H9 (cell line): ENCODE measurements at regions not wholly inside any gene's neighbourhood (a gene's known extent, or its start where the extent isn't known, plus 50 kb on each side); places are given as distances from the start of the nearest gene placed in this dataset.

Experiments used
- DNase-seq: peaks from one replicate; pipeline ENCODE4 v3.0.0-alpha.2; 2017
- H2AFZ ChIP-seq: one replicate; pipeline ENCODE4 v1.6.1; 2013; ENCODE audit warnings: mild to moderate bottlenecking, low read length, control low read depth, moderate library complexity
- H2AK5ac ChIP-seq: 2 replicates; pipeline ENCODE4 v1.6.1; 2013; ENCODE audit warnings: low read length, control low read depth, mixed read lengths; ENCODE audit not compliant: insufficient read length
- H2BK120ac ChIP-seq: one replicate; pipeline ENCODE4 v1.6.1; 2013; ENCODE audit warnings: low read depth, mild to moderate bottlenecking, low read length, control low read depth, inconsistent platforms; ENCODE audit not compliant: poor library complexity, severe bottlenecking
- H2BK12ac ChIP-seq: 2 replicates; pipeline ENCODE4 v1.6.1; 2013; ENCODE audit warnings: low read length, control low read depth, mixed read lengths, low read depth; ENCODE audit not compliant: insufficient read length
- H2BK15ac ChIP-seq: 2 replicates; pipeline ENCODE4 v1.6.1; 2013; ENCODE audit warnings: low read depth, low read length, control low read depth
- H2BK20ac ChIP-seq: one replicate; pipeline ENCODE4 v1.6.1; 2013; ENCODE audit warnings: low read depth, mild to moderate bottlenecking, low read length, control low read depth, inconsistent platforms; ENCODE audit not compliant: poor library complexity, severe bottlenecking
- H2BK5ac ChIP-seq: 2 replicates; pipeline ENCODE4 v1.6.1; 2013; ENCODE audit warnings: low read length, control low read depth, mixed read lengths; ENCODE audit not compliant: insufficient read length
- H3K14ac ChIP-seq: 2 replicates; pipeline ENCODE4 v1.6.1; 2013; ENCODE audit warnings: low read length, control low read depth; ENCODE audit not compliant: insufficient read depth
- H3K18ac ChIP-seq: 2 replicates; pipeline ENCODE4 v1.6.1; 2013; ENCODE audit warnings: low read depth, mild to moderate bottlenecking, mixed read lengths, low read length, control low read depth; ENCODE audit not compliant: insufficient read length
- H3K23ac ChIP-seq: 2 replicates; pipeline ENCODE4 v1.6.1; 2013; ENCODE audit warnings: low read length, control low read depth, mixed read lengths, low read depth; ENCODE audit not compliant: insufficient read length
- H3K23me2 ChIP-seq: 2 replicates; pipeline ENCODE4 v1.6.1; 2013; ENCODE audit warnings: low read depth, mild to moderate bottlenecking, mixed read lengths, low read length, control low read depth; ENCODE audit not compliant: insufficient read length, poor library complexity, severe bottlenecking
- H3K27ac ChIP-seq: 2 replicates; pipeline ENCODE4 v1.5.1; 2013; ENCODE audit warnings: low read length, control low read depth, mixed read lengths, low read depth; ENCODE audit not compliant: insufficient read length
- H3K27me3 ChIP-seq: 2 replicates; pipeline ENCODE4 v1.6.1; 2013; ENCODE audit warnings: low read length, control low read depth, inconsistent platforms; ENCODE audit not compliant: insufficient read depth
- H3K4ac ChIP-seq: 2 replicates; pipeline ENCODE4 v1.6.1; 2013; ENCODE audit warnings: low read depth, mild to moderate bottlenecking, control low read depth, inconsistent platforms, low read length, moderate library complexity
- H3K4me1 ChIP-seq: 2 replicates; pipeline ENCODE4 v1.6.1; 2013; ENCODE audit warnings: low read length, control low read depth, inconsistent platforms; ENCODE audit not compliant: insufficient read depth
- H3K4me2 ChIP-seq: 2 replicates; pipeline ENCODE4 v1.6.1; 2013; ENCODE audit warnings: low read length, control low read depth, mixed read lengths; ENCODE audit not compliant: insufficient read length, insufficient read depth
- H3K56ac ChIP-seq: 2 replicates; pipeline ENCODE4 v1.6.1; 2013; ENCODE audit warnings: low read depth, mild to moderate bottlenecking, mixed read lengths, low read length, control low read depth; ENCODE audit not compliant: insufficient read length
- H3K79me1 ChIP-seq: 2 replicates; pipeline ENCODE4 v1.6.1; 2013; ENCODE audit warnings: low read depth, mild to moderate bottlenecking, moderate library complexity, low read length, control low read depth, inconsistent platforms; ENCODE audit not compliant: insufficient read depth, poor library complexity, severe bottlenecking
- H3K79me2 ChIP-seq: 2 replicates; pipeline ENCODE4 v1.6.1; 2013; ENCODE audit warnings: low read length, control low read depth, inconsistent platforms; ENCODE audit not compliant: insufficient read depth
- H3K9ac ChIP-seq: 2 replicates; pipeline ENCODE4 v1.6.1; 2013; ENCODE audit warnings: low read length, control low read depth, mixed read lengths; ENCODE audit not compliant: insufficient read length; ENCODE audit errors: extremely low read depth
- H3K9me3 ChIP-seq: one replicate; pipeline ENCODE4 v1.6.1; 2013; ENCODE audit warnings: low read depth, low read length, inconsistent platforms; ENCODE audit not compliant: control insufficient read depth
- H3T11ph ChIP-seq: one replicate; pipeline ENCODE4 v1.6.1; 2013; ENCODE audit warnings: mild to moderate bottlenecking, low read length, control low read depth, inconsistent platforms
- H4K20me1 ChIP-seq: one replicate; pipeline ENCODE4 v1.6.1; 2013; ENCODE audit not compliant: control insufficient read depth, insufficient read length, insufficient read depth
- H4K5ac ChIP-seq: 2 replicates; pipeline ENCODE4 v1.6.1; 2013; ENCODE audit warnings: low read depth, mild to moderate bottlenecking, mixed read lengths, low read length, control low read depth; ENCODE audit not compliant: insufficient read length
- H4K8ac ChIP-seq: replicated peaks from 2 replicates; pipeline ENCODE4 v1.6.1; 2013; ENCODE audit warnings: low read length, control low read depth, mixed read lengths, low read depth; ENCODE audit not compliant: insufficient read length
- H4K91ac ChIP-seq: 2 replicates; pipeline ENCODE4 v1.6.1; 2013; ENCODE audit warnings: low read depth, mild to moderate bottlenecking, moderate library complexity, mixed read lengths, low read length, control low read depth; ENCODE audit not compliant: insufficient read length
- H3K27ac Mint-ChIP-seq, 3 experiments: 2 replicates in 2 of 3; 3 replicates in 1 of 3; pipeline ENCODE4 v1.8.0; 2020 to 2021; ENCODE audit warnings: mixed read lengths in 3 of 3, mild to moderate bottlenecking in 1 of 3, moderate library complexity in 1 of 3
- H3K27me3 Mint-ChIP-seq: 2 replicates; pipeline ENCODE4 v1.8.0; 2021; ENCODE audit warnings: low read depth, mild to moderate bottlenecking, moderate library complexity, mixed read lengths
- H3K36me3 Mint-ChIP-seq, 3 experiments: 2 replicates in 2 of 3; 3 replicates in 1 of 3; pipeline ENCODE4 v1.8.0; 2020 to 2021; ENCODE audit warnings: low read depth in 3 of 3, mixed read lengths in 3 of 3; ENCODE audit not compliant: insufficient read depth in 1 of 3
- H3K4me1 Mint-ChIP-seq, 2 experiments: 2 replicates each; pipeline ENCODE4 v1.8.0; 2020; ENCODE audit warnings: mixed read lengths in 2 of 2
- H3K4me3 Mint-ChIP-seq, 2 experiments: 2 replicates in 1 of 2; 3 replicates in 1 of 2; pipeline ENCODE4 v1.8.0; 2020 to 2021; ENCODE audit warnings: mild to moderate bottlenecking in 2 of 2, mixed read lengths in 2 of 2, moderate library complexity in 1 of 2
- H3K9me3 Mint-ChIP-seq, 2 experiments: 2 replicates in 1 of 2; 3 replicates in 1 of 2; pipeline ENCODE4 v1.8.0; 2020; ENCODE audit warnings: mild to moderate bottlenecking in 2 of 2, mixed read lengths in 2 of 2, moderate library complexity in 1 of 2
- CTCF ChIP-seq: fragments of 200-600 bp; sonication (generic); conservative IDR thresholded peaks from 3 replicates; pipeline ENCODE4 v1.8.0; 2021; ENCODE audit warnings: antibody characterized with exemption, mild to moderate bottlenecking
- WGBS: extraction: QIAGEN DNeasy Blood & Tissue Kit; methylation state at CpG from one replicate; pipeline ENCODE4 v1.1.7; 2013; ENCODE audit warnings: missing lambda C conversion rate, low lambda C conversion rate, mixed read lengths; ENCODE audit not compliant: insufficient read length; ENCODE audit errors: extremely low coverage; 5-methylcytosine and 5-hydroxymethylcytosine counted together

GRCh38 chr4:71241501-71242288 lies 97.1 kb upstream of the SLC4A4 start:
- no peak overlapping the region for H4K8ac ChIP-seq
- H2AFZ ChIP-seq: no peak overlapping the region
- H3K79me2 ChIP-seq: no peaks in the 10 kb centered on the region
- H3K9ac ChIP-seq: no peak overlapping the region
- H3K23me2 ChIP-seq: no peaks in the 10 kb centered on the region
- no peak overlapping the region for H3T11ph ChIP-seq
- no peak overlapping the region for H3K27ac ChIP-seq
- no peak overlapping the region for H2AK5ac ChIP-seq
- no peak overlapping the region for H2BK20ac ChIP-seq
- H3K23ac ChIP-seq: no peak overlapping the region
- Mint-ChIP-seq H3K27ac (no peak overlapping the region), H3K9me3 (no peaks in the 10 kb centered on the region), H3K4me3 (no peak overlapping the region), H3K27me3 (no peaks in the 10 kb centered on the region), H3K4me1 (peaks cover 4% of the 10 kb centered on the region in 2 experiments), H3K36me3 (no peaks in the 10 kb centered on the region)
- H3K27me3 ChIP-seq: no peaks in the 10 kb centered on the region
- H2BK120ac ChIP-seq: no peak overlapping the region
- H3K18ac ChIP-seq: no peak overlapping the region
- no peak overlapping the region for H3K56ac ChIP-seq
- H3K4ac ChIP-seq: no peak overlapping the region
- TF ChIP-seq CTCF: no peak
- no peaks in the 10 kb centered on the region for H3K4me1 ChIP-seq
- no peak for DNase-seq
- WGBS: no CpG with 5 or more reads among the region's 8 CpGs
- no peaks in the 10 kb centered on the region for H4K20me1 ChIP-seq
- no peak overlapping the region for H3K14ac ChIP-seq
- H3K4me2 ChIP-seq: no peak overlapping the region
- H2BK15ac ChIP-seq: no peak overlapping the region
- H2BK12ac ChIP-seq: no peak overlapping the region
- no peak overlapping the region for H2BK5ac ChIP-seq
- no peak overlapping the region for H4K91ac ChIP-seq
- no peaks in the 10 kb centered on the region for H3K9me3 ChIP-seq
- H3K79me1 ChIP-seq: no peaks in the 10 kb centered on the region
- H4K5ac ChIP-seq: no peak overlapping the region
